Esophagus squamous epithelium (tissue), 4 donors: ENCODE measurements at regions not wholly inside any gene's neighbourhood (a gene's known extent, or its start where the extent isn't known, plus 50 kb on each side); places are given as distances from the start of the nearest gene placed in this dataset.

Experiments used
- POLR2A ChIP-seq, 4 donors: fragments of 450-650 bp; IDR thresholded peaks; one replicate each; pipeline ENCODE4 v1.6.1; 2017; ENCODE audit warnings: antibody characterized with exemption in 4 of 4, mild to moderate bottlenecking in 4 of 4, moderate library complexity in 3 of 4
- TF ChIP-seq, protein P1 (sequence below), 6 experiments: fragments of 450-650 bp in 4 of 6; fragments of 200-600 bp in 2 of 6; sonication (generic) in 2 of 6; IDR thresholded peaks; one replicate each; pipeline ENCODE4 v1.5.1; 2016 to 2019; ENCODE audit warnings: antibody characterized with exemption in 6 of 6, mild to moderate bottlenecking in 4 of 6, moderate library complexity in 4 of 6

DNA sequence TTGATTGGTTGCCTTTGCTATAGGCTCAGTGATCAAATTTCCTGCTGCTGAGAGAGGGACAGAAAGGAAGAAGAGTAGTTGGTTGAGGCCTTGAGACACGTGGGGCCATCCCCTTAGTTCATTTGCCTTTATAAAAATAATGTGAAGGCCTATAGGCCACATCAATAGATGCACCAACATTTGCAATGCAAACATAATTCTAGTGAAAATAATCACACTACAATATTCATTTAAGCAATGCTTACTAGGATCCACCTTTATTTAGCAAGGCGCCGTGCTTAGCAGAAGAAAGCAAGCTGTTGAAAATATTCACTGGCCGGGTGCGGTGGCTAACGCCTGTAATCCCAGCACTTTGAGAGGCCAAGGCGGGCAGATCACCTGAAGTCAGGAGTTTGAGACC is 105.3 kb upstream of the CXCR4 start:
- TF ChIP-seq, protein P1, sequence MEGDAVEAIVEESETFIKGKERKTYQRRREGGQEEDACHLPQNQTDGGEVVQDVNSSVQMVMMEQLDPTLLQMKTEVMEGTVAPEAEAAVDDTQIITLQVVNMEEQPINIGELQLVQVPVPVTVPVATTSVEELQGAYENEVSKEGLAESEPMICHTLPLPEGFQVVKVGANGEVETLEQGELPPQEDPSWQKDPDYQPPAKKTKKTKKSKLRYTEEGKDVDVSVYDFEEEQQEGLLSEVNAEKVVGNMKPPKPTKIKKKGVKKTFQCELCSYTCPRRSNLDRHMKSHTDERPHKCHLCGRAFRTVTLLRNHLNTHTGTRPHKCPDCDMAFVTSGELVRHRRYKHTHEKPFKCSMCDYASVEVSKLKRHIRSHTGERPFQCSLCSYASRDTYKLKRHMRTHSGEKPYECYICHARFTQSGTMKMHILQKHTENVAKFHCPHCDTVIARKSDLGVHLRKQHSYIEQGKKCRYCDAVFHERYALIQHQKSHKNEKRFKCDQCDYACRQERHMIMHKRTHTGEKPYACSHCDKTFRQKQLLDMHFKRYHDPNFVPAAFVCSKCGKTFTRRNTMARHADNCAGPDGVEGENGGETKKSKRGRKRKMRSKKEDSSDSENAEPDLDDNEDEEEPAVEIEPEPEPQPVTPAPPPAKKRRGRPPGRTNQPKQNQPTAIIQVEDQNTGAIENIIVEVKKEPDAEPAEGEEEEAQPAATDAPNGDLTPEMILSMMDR (IDR thresholded peaks at IDR 0.05), result no peak
- TF ChIP-seq POLR2A (IDR thresholded peaks at IDR 0.05), result no peak
